ENCODE measurements at regions not wholly inside any gene's neighbourhood (a gene's known extent, or its start where the extent isn't known, plus 50 kb on each side); places are given as distances from the start of the nearest gene placed in this dataset.

DNA sequence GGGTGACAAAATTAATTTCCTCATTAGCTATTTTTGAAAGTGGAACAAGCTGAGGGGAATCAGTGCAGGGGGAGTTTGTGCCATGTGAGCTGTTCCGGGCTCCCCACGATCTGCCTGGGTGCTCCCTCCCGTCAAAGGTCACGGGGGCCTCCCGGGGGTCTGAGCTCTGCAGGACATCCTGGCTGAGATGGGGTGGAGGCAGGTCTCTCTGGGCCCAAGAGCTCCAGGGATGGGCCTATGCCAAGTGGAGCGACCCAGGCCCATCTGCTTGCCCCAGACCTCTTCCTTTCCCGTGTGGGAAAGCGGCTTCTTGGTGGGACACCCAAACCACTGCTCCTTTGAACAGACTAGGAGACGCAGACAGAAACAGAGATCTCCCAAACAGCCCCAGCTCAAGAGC, 143.3 kb upstream of the ID2 start:
- TF ChIP-seq, protein P1, sequence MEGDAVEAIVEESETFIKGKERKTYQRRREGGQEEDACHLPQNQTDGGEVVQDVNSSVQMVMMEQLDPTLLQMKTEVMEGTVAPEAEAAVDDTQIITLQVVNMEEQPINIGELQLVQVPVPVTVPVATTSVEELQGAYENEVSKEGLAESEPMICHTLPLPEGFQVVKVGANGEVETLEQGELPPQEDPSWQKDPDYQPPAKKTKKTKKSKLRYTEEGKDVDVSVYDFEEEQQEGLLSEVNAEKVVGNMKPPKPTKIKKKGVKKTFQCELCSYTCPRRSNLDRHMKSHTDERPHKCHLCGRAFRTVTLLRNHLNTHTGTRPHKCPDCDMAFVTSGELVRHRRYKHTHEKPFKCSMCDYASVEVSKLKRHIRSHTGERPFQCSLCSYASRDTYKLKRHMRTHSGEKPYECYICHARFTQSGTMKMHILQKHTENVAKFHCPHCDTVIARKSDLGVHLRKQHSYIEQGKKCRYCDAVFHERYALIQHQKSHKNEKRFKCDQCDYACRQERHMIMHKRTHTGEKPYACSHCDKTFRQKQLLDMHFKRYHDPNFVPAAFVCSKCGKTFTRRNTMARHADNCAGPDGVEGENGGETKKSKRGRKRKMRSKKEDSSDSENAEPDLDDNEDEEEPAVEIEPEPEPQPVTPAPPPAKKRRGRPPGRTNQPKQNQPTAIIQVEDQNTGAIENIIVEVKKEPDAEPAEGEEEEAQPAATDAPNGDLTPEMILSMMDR (IDR thresholded peaks at IDR 0.05; ENCODE audit: control insufficient read depth, extremely low read depth, insufficient read depth), result no peak
- no peak for DNase-seq (ENCODE audit: low read depth)
- H3K4me3 ChIP-seq (ENCODE audit: low read depth, low read length), result no peak overlapping the region

DNA sequence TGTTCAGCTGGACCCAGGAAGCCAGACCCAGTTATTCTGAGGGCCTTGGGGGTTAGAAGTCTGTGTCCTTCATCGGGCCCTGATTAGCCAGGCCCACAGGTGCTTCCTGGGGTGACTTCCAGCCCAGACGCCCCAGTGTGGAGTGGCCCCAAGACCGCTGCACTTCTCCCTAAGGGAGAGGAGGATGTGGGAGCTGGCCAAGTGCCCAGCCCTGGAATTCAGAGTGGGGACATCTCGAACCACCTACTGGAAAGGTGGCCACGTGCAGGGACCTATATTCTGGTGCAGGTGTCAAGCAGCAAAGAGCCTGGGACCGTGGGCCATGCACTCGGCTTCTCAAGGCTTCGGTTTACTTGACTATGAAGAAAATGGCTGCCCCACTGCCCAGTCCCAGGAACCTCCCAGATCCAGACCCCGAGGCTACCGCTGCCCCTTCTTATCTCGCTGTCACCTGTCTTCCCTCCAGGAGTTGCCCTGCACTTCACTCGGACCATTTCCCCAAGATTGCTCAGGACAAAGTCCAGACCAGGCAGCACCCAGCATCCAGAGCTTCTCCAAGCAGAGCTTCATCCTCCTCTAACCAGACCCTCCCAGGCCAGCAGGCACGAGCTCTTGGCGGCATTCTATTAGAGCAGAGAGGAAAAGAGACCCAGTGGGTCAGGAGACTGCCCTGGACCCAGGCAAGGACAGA, 142.8 kb upstream of the ID2 start:
- no peak overlapping the region for H3K4me3 ChIP-seq (ENCODE audit: low read depth, low read length)
- TF ChIP-seq, protein P1 (IDR thresholded peaks at IDR 0.05; ENCODE audit: control insufficient read depth, extremely low read depth, insufficient read depth), result no peak
- DNase-seq (ENCODE audit: low read depth), result no peak

DNA sequence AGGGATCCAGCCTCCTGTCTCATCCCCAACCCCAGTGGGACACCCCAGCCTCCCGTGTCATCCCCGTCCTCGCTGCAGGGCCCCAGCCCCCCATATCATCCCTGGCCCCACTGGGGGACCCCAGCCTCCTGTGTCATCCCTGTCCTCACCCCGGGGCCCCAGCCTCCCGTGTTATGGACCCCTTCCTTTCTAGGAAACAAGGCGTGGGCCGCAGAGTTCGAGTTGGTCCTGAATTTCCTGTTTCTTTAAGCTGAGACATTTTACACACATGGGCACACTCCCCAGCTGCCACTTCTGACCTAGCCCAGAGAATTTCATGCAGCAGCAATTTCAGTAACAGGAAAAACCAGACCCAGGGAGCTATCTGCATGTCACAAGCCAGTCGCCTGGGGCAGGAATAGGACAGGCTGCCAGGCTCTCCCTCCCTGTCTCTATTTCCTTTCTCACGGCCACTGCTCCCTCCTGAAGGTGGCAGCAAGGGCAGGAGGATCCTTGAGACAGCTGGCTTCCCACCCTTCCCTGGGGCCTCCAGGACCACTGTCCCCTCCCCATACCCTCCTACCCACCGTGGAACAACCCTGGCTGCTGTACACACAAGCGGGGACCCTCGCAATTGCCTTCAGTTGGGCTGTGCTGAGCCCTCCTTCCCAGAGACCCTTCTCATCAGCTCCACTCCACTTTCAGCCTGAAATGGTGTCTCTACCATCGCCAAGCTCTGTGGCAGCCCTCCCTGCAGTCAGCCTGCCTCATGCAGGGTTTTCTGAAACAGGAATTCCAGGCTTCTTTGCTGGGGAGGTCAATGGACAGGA, 141.9 kb upstream of the ID2 start:
- peak; percentile 99 for DNase-seq (ENCODE audit: low read depth)
- TF ChIP-seq, protein P1 (IDR thresholded peaks at IDR 0.05; ENCODE audit: control insufficient read depth, extremely low read depth, insufficient read depth), result peak; percentile 63
- H3K4me3 ChIP-seq (ENCODE audit: low read depth, low read length), result no peak overlapping the region

DNA sequence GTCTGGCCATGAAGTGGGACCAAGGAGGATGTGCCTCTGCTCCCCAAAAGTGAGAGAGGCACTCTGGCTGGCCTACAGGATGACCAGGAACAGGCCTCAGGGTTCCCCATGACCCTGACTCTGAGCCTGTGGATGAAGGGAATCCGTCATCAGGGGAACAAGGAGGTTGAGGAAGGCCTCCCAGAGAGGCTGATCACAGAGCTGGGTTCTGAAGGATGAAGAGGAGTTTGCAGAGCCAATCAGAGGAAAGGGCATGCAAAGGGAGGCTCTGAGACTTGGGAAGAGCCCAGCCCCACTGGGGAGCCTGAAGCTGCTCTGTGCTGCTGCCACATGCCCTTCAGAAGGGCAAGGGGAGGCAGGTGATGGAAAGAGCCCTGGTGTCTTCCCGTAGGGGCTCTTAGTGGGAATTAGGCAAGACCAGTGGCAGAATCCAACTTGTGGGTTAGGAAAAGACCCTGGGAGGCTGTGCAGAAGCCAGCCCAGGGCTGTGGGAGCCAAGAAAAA, 141.3 kb upstream of the ID2 start:
- no peak for DNase-seq (ENCODE audit: low read depth)
- TF ChIP-seq, protein P1 (IDR thresholded peaks at IDR 0.05; ENCODE audit: control insufficient read depth, extremely low read depth, insufficient read depth), result no peak
- H3K4me3 ChIP-seq (ENCODE audit: low read depth, low read length), result no peak overlapping the region

DNA sequence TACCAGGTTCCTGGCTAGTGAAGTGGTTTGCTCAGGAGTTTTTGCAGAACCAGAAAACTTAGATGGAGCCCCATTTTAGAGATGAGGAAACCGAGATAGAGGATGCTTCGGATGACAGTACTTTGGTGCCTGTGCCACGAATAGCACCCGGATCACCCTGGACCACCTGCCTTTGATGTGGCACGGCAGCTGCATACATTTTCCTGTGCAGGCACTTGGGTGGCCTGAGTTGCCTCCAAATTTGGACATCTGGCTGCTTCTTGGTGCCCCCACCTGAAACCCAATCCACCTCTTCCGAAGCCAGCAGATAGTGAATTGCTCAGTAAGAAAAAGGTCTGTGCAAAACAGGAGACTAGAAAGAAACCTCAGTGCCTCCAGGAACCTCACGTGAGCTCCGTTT, 140.6 kb upstream of the ID2 start:
- no peak for DNase-seq (ENCODE audit: low read depth)
- no peak overlapping the region for H3K4me3 ChIP-seq (ENCODE audit: low read depth, low read length)
- TF ChIP-seq, protein P1 (IDR thresholded peaks at IDR 0.05; ENCODE audit: control insufficient read depth, extremely low read depth, insufficient read depth), result no peak

DNA sequence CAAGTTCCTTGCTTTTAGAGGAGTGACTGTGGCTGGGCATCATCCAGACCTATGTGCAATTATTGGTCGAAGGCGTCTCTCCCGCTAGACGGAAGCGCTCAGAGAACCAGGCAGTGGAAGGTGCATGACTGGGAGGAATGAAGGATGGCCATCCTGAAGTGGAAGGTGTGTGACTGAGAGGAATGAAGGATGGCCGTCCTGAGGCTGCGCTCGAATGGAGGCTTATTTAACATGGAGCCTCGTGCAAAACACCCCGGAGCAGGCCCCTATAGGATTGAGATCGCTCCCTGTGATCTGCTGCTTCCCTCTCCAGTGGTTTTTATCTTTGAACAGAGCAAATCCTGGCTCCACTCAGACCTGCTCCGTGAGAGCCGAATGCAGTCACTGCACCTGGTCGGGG, 140.2 kb upstream of the ID2 start:
- DNase-seq (ENCODE audit: low read depth), result no peak
- TF ChIP-seq, protein P1 (IDR thresholded peaks at IDR 0.05; ENCODE audit: control insufficient read depth, extremely low read depth, insufficient read depth), result no peak
- H3K4me3 ChIP-seq (ENCODE audit: low read depth, low read length), result no peak overlapping the region
